A204.1 (cell line): ENCODE measurements at regions not wholly inside any gene's neighbourhood (a gene's known extent, or its start where the extent isn't known, plus 50 kb on each side); places are given as distances from the start of the nearest gene placed in this dataset.
A peak's percentile ranks its signal among the peaks of the same experiment; 100 is the strongest.
"Not testable (repeated sequence)": the region's sequence is repeated elsewhere in the genome, so short reads cannot be mapped to it uniquely, and the experiment has no call there.

Experiments
- FAIRE-seq: peaks from 2 replicates; lab custom pipeline; 2012; peaks lifted over from hg19 to GRCh38; lab: Jason Lieb, UNC

DNA sequence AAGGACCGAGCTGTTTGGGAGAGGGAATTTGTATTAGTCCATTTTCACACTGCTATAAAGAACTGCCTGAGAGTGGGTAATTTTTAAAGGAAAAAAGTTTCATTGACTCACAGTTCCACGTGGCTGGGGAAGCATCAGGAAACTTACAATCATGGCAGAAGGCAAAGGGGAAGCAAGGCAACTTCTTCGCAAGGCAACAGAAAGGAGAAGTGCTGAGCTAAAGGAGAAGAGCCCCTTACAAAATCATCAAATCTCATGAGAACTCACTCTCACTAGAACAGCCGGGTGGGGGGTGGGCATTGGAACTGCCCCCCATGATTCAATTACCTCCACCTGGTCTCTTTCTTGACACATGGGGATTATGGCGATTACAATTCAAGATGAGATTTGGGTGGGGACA, 121.8 kb upstream of the SLC13A1 start:
- not testable (repeated sequence) for FAIRE-seq

DNA sequence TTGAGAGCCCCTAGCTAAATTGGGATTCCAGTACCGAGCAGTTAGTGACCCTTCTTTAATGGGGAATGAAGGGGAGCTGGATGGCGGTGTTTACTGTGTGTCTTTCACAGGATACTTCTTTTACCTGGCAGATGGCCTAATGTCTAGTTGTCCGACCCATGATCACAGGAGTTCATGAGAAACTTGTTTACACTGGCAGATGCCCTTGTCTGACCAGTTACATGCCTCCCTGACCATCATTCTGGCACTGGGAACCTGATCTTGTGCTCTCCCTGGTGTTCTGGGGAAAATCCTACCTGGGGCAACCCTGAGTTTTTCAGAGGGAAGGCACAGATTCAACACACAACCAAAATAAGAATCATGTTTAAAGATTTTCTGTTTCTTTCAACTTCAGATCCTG, 120.1 kb upstream of the SLC13A1 start:
- FAIRE-seq = no peak

DNA sequence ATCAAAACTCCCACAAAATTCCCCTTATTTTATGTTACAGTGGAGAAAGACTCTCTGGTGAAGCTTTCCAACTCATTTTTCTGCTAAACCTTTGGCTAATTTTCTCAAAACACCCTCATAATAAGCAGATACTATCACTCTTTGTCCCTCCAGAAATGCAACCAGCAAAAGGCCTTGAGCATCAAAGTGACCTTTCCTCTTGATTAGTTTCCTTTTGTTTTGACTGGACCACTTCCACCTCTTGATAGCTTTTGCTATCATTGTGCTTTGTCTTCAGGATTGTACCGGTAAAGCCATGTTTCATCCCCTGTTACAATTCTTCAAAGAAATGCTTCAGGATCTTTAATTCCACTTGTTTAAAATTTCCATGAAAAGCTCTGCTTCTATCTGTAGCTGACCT, 115.1 kb upstream of the SLC13A1 start:
- FAIRE-seq = no peak

DNA sequence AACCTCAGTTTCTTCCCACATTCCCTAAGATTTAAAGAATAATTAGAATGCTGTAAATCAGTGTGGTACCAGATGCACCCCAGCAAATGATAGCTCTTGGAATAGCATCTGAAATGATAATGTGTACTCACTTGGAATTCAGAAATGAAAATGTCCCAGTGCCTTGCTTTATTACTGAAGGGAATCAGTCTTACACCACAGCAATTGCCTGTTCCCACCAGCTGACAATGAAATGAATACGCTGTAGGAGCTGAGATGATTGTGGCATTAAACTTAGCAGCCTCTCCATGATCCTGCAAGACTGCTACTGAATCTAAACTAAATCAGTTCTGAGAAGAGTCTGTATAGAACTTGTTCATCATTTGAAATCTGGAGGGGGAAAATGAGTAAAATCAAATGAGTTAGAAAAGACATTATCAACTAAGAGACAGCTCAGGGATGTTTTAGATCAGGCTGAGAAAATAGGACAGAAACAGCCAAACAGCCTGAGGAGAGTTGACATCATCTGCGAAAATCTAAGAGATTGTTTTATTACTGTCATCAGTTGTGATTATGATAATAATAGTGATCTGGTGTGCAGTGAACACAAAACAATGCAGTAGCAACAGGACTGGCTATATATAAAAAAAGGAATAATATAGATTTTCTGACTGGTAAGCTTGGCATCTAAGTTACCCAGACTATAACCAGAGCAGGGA, 108.6 kb upstream of the SLC13A1 start:
- FAIRE-seq = no peak

DNA sequence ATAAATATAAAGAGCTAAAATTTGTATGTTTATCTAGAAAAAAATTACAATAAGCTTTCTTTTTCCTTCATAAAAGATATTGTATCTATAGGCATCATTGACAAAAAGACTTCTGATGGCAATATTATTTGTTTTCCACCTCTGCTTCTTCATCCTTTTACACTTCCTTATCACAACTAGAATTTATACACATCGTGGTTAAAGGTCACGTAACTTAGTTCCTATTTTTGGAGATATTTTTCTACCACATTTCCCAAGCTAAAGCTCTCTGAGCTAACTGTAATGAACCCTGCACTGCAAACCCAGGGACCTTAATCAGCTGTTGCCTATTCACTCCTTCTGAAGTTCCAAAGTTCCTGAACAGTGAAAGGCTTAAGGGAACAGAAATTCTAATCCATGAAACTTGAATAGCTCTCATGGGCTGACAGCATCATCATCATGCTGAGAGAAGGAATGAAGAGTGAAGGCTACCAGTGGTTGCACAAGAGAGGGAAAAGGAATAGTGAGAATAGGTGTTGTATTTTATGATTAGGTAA, 106.1 kb upstream of the SLC13A1 start:
- no peak for FAIRE-seq

DNA sequence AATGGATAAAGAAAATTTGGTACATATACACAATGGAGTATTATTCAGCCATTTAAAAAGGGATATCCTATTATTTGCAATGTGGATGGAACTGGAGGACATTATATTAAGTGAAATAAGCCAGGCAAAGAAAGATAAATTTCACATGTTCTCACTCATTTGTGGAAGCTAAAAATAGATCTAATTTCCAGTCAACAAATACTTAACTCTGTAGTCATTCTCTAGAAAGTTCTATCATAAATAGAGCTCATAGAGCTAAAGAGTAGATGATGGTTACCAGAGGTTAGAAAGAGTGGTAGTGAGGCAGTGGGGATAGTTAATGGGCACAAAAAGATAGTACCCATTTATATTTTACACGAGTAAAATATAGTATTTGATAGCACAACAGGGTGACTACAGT, 104.2 kb upstream of the SLC13A1 start:
- no peak for FAIRE-seq

DNA sequence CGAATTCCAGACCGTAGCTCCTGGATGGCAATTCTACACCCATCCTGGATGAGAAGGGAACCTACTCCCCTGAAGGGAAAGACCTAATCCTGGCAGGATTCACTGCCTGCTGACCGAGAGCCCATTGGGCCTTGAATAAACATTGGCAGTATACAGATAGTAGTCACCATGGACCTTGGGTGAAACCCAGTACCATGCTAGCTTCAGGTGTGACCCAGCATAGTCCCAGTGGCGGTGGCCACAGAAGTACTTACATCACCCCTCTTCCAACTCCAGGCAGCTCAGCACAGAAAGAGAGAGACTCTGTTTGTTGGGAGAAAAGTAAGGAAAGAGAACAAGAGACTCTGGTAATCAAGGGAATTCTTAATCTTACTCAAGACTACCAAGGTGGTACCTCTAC, 97.2 kb upstream of the SLC13A1 start:
- FAIRE-seq = no peak

DNA sequence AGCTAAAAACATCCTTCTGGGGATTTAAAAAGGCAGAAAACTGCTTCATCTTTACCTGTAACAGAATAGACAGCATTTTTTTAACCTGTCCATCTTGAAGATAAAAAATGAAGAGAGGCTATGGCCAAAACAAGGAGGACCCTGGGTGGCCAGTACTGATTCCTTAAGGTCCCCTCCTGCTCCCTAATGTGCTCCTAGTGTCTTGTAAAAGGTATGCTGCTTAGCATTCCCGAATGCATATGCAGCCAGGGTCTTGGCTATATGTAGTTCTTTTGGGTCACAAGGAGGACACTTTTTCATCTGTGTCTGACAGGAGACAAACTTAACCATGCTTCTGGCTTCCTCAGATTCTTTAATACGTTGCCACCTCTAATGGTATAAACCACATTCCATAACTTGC, 93.9 kb upstream of the SLC13A1 start:
- no peak for FAIRE-seq

DNA sequence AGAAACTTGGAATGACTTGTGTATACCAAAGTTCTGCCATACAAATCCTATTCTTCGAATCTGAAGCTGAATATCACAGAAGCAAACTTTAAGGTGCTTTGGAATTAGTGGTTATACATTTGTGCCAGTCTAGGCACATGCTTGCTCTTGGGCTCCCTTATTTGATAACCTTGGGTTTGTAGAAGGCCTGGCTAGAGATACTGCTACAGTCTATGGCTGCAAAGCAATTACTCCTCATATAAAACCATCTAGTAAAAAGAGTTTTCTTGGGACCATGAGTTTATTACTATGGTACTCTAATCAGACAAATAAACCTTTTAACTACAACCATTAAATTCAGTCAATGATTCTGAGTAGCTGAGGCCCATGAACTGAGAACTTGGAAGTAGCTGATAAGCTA, 92.5 kb upstream of the SLC13A1 start:
- no peak for FAIRE-seq

DNA sequence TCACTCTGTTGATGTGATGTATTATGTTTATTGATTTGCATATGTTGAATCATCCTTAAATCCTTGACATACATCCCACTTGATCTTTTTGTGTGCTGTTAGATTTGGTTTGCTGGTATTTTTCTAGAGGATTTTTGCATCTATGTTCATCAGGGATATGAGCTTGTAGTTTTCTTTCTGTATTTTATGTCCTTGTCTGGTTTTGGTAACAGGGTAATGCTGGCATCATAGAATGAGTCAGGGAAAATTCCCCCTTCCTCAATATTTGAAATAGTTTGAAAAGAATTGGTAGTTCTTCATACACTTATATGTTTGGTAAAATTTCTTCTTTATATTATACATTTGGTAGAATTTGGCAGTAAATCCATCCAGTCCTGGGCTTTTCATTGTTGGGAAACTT, 89.4 kb upstream of the SLC13A1 start:
- FAIRE-seq = no peak

DNA sequence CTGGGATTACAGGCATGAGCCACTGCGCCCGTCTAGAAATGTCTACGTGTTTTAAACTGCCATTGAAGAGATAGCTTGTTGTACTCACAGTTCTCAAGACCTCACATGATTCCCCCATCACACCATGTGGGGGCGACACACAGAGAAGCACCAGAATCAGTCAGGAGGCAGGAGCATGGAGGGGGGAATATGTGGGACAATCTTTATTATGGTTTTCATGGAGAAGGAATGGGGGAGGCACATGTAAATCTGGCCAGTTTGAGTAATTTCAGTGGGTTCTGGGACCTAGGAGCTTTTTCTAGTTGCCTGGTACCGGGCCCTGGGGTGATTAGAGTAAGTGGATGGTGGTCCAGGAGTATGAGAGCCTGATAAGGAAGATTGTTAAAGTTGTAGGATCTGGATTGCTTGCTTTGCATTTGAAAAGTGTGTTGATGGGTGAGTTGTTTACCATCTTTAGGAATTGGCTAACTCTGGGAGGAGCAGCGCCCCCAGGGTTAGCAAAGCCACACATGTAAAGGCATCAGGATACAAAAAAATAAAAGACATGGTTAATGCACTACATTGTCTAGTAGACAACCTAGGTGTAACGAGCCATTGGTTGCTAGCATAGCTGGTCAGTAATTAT, 85.4 kb upstream of the SLC13A1 start:
- no peak for FAIRE-seq

DNA sequence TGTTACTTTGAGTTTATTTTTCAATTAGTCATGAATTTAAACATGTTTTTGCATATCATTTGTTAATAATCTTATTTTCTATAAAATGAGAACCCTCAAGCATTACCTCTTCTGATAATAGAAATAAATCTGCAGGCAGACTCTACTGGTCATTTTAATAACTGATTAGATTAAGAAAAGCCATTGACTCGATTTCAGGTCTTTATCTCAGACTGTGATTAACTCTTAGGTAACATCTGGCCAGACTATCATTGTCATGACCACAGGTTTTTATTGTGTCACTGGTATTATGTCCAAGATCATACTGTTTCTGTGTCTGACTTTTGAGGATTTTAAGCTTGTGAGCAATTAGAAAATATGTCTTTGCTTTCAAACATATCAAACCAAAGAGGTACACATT, 83.6 kb upstream of the SLC13A1 start:
- FAIRE-seq = no peak

DNA sequence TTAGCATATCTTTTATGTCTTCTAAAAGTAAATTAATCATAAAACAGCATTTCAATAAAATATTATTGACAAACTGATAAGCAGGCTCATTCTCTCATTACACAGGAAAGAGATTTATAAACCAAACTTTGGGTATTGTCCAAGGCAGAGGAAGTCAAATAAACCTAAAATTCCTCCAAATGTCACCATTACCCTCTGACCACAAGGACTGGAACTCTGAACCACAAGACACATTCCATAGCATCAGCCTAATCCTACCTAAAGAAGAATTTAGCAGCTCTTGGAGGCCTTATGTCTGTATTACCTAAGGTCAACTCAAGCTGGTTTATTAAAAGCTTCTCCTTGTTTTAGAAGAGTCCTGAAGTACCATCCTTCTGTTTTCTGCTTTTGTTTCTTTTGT, 82.4 kb upstream of the SLC13A1 start:
- FAIRE-seq = no peak

DNA sequence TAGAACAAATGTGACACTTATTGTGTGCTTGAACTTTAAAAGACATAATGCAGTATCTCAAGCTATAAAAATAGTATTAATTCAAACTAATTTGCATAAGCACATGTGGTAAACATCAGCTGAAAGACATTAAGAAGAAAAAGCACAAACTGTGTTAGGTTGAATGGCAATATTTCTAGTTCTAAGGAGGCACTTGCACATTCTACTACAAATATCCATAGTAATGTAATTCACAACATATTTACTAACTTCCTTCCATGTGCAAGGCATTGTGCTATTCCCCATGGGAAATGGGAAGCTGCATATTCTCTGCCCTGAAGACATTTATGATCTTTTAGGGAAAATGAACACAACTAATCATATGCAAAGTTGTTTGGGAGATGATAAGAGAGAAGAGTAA, 80.2 kb upstream of the SLC13A1 start:
- no peak for FAIRE-seq

DNA sequence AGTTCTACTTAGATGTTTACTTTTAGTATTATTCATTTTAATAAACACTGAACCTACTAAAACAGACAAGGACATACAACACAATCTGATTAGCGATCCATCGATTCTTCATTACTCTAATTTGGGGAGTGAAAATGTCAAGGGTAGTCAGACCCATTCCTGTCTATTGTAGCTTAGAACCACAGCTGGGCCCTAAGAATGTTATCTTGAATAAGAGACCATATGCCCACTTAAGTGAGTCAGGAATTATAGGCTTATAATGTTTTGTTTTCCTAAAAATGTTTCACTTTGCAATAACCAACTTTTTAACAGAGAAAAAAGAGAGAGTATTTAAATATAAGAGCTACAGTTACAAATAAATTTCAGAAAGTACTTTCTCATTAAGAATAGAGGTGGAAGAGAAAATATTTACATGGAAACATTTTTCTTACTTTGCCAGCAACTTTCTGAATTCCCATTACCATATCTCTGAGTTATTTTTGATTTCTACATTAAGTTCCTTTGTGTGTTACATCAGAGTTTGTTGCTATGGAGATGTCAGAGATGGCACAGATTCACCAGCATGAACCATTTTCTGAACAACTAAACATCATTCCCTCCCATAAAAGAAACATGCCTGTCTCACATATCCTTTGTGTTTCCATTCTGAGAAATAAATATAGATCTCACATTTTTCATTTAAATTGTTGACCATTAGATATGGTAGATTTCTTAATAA, 75.4 kb upstream of the SLC13A1 start:
- FAIRE-seq = peak; percentile 19

DNA sequence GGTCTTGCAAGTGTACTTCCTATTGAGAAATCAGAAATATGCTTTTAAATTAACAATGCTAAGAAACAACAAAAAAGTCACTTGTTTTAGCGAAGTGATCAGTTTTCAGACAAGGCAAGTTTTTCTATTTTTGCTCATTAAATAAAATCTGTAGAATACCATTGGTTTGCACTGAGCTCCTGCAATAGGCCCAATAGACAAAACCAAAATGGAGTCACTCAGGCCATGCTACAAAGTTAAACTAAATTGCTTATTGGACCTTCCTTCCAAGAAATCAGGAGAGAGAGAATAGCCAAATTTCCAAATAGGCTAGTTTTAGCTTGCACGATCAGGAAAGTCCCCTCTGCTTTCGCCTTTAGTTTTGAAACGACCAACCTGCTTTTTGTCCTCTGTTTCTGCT, 73.4 kb upstream of the SLC13A1 start:
- FAIRE-seq = no peak

DNA sequence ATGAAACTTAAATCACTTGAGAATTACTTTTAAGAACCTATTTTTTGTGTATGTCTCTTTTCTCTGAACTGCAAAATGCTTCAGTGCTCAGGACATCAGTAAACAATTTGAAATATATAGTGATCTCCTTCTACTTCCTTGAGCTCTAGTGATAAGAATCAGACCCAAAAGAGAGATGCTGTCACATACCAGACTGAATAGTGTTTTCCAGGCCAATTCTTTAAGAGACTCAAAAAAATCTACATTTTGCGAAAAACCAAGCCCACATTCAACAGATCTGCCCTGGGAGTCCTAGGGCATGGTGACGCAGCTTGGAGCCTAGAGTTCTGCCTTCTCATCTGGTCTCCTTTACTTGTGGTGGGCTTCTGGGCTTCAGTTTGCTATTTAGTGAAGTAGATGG, 72.1 kb upstream of the SLC13A1 start:
- FAIRE-seq = no peak

DNA sequence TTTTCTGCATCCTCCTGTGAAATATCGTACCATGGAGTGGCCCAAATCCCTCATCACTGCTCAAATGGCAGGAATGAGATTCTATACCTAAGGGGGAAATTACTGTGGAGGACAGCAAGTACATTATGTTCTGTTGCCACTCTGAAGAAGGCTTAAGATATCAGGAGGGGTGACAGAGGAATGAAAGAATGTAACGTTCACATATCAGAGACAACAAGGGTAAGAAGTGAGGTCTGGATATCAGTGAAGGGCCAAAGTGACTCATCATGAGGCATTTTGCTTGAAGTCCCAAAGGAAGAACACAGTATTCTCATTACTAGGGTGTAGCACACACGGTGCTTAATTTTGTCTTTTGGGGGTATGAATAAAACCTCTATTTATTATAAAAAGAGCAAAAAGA, 71.5 kb upstream of the SLC13A1 start:
- no peak for FAIRE-seq

DNA sequence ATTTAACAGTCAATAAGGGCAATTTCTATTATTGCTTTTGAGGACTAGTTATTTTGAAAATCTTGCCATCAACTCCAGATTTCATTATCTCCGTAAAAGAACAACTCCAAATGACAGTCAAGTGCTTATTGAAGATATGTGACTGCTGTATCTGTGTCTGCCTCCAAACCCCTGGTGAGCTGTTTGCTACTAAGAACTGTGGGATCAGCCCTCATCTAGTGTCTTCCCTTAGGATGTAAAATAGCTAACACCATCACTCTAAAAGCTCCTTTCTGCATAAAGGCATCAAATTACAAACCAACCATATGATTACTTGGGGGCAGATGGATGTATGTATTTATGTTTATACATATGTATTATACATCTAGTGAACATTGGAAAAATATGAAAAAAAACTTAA, 70.8 kb upstream of the SLC13A1 start:
- FAIRE-seq = no peak

DNA sequence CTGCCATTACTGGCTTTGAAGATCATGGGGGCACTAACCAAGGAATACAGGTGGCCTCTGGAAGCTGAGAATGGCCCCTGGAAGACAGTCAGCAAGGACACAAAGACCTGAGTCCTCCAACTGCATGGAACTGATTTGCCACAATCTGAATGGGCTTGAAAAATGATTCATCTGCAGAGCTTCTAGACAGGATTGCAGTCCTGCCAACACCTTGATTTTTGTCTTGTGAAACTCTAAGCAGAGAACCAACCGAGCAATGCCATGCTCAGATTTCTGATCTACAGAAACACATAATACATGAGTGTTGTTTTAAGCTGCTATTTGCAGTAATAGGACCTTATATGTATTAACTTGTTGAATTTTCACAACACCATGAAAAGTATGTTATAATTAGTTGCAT, 66.1 kb upstream of the SLC13A1 start:
- FAIRE-seq = no peak

DNA sequence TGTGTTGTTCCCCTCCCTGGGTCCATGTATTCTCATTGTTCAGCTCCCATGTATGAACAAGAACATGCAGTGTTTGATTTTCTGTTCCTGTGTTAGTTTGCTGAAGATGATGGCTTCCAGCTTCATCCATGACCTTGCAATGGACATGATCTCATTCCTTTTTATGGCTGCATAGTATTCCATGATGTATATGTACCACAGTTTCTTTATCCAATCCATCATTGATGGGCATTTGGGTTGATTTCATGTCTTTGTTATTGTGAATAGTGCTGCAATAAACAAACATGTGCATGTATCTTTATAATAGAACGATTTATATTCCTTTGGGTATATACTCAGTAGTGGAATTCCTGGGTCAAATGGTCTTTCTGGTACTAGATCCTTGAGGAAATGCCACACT, 65.1 kb upstream of the SLC13A1 start:
- FAIRE-seq = not testable (repeated sequence)

DNA sequence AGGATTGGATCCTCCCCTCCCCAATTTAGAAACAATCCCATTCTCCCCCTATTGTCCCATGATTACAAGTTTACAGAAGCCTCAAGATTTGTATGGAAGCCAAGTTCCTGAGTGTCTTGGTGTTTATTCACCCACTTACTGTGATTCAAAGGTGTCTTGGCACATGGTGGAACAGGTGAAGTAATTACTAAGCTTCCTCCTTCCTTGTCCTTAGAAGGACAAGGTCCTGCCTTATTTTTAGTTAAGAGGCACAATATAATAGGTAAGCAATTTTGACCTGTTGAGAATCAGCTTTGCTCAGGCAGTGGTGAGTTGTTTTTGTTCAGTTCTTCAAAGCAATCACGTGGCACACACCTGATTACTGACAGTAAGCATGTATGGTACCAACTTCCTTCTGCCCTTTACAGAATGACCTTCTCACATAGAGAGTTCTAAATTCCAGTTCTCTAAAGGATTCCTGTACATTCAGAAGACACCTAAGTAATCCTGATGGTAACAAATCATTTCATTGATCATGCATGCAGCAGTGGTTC, 60.7 kb upstream of the SLC13A1 start:
- FAIRE-seq = no peak

DNA sequence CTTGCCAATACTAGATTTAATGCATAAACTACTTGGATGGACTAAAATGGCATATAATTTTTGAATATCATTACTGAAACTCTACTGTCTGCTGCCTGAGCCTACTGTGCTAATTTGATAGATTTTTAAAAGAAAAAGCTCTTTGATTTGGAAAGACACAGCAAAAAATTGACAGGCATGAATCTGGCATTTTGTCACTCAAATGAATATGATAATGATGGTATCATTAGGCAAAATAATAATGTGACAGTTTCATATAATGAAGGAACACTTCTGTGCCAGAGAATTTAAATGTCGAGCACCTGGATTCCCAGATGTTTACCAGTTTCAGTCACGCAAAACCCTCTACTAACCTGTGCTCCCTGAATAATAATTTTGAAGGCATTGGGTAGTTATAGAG, 60.0 kb upstream of the SLC13A1 start:
- FAIRE-seq = no peak
